Neural progenitor cell (in vitro differentiated cells): ENCODE measurements at regions not wholly inside any gene's neighbourhood (a gene's known extent, or its start where the extent isn't known, plus 50 kb on each side); places are given as distances from the start of the nearest gene placed in this dataset.
"Not testable (repeated sequence)": the region's sequence is repeated elsewhere in the genome, so short reads cannot be mapped to it uniquely, and the experiment has no call there.

ENCODE experiments used
- EZH2 ChIP-seq: fragments of 200-600 bp; sonication (generic); IDR thresholded peaks from 2 replicates; pipeline ENCODE4 v1.6.1; 2017; ENCODE audit warnings: antibody characterized with exemption, mild to moderate bottlenecking, moderate library complexity
- EZH2phosphoT487 ChIP-seq: fragments of 200-600 bp; sonication (generic); IDR thresholded peaks from 2 replicates; pipeline ENCODE4 v1.6.1; 2017; ENCODE audit warnings: antibody characterized with exemption
- TF ChIP-seq, protein P1 (sequence below): fragments of 200-600 bp; sonication (generic); IDR thresholded peaks from 2 replicates; pipeline ENCODE4 v1.5.1; 2017; ENCODE audit warnings: antibody characterized with exemption, mild to moderate bottlenecking

GRCh38 chr11:91268512-91269295, 955.9 kb upstream of the FAT3 start:
- TF ChIP-seq, protein P1, sequence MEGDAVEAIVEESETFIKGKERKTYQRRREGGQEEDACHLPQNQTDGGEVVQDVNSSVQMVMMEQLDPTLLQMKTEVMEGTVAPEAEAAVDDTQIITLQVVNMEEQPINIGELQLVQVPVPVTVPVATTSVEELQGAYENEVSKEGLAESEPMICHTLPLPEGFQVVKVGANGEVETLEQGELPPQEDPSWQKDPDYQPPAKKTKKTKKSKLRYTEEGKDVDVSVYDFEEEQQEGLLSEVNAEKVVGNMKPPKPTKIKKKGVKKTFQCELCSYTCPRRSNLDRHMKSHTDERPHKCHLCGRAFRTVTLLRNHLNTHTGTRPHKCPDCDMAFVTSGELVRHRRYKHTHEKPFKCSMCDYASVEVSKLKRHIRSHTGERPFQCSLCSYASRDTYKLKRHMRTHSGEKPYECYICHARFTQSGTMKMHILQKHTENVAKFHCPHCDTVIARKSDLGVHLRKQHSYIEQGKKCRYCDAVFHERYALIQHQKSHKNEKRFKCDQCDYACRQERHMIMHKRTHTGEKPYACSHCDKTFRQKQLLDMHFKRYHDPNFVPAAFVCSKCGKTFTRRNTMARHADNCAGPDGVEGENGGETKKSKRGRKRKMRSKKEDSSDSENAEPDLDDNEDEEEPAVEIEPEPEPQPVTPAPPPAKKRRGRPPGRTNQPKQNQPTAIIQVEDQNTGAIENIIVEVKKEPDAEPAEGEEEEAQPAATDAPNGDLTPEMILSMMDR: not testable (repeated sequence)
- TF ChIP-seq EZH2, EZH2phosphoT487: not testable (repeated sequence)
